ENCODE measurements at regions not wholly inside any gene's neighbourhood (a gene's known extent, or its start where the extent isn't known, plus 50 kb on each side); places are given as distances from the start of the nearest gene placed in this dataset.

- DNase-seq (ENCODE audit: low spot score) (no peak), ATAC-seq (ENCODE audit: low FRiP score) (no peak)
- TF ChIP-seq CTCF (IDR thresholded peaks at IDR 0.05), result no peak
Observed at GRCh38 chr18:42473611-42474010, 518.6 kb downstream of the PIK3C3 start.

GRCh38 chr18:42474577-42474976 lies 519.5 kb downstream of the PIK3C3 start:
- no peak for TF ChIP-seq CTCF (IDR thresholded peaks at IDR 0.05)
- ATAC-seq (ENCODE audit: low FRiP score) (no peak), DNase-seq (ENCODE audit: low spot score) (no peak)

DNA sequence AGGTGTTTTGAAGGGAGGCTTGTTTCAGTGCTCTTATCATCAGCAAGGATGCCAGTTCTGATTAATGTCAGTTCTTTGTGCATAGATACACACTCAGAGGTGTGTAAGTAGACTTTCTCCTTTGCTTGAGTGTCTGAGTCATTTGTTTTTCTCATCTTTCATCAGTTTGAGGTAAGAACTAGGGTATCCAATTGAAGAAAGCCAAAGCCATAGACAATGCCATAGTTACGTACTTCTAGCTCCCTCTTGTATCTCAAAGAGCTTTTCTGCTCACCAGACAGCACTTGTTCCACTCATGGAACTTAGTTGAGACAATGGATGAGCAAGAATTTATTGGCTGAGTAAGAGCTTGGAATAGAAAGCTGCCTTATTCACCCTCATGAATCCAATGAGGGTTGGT lies 520.1 kb downstream of the PIK3C3 start:
- TF ChIP-seq CTCF (IDR thresholded peaks at IDR 0.05), result no peak
- ATAC-seq (ENCODE audit: low FRiP score), result no peak
- no peak for DNase-seq (ENCODE audit: low spot score)

DNA sequence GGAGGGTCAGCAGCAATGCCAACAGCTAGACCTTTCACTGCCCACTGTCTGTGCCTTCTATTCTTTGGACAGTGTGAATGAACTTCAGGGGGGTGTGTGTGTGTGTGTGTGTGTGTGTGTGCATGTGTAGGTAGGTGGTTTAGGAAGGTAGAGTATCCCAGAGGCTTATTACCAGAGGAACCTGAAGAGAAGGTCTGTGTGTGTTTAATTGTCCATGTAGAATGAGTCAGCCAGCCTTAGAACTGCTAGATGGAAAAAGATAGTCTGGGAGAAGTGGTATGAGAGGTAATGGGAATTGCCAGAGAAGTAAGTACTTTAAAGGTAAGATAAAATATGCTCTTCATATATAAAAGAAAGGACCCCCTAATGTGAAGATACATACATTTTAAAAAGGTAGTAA lies 522.2 kb downstream of the PIK3C3 start:
- TF ChIP-seq CTCF (IDR thresholded peaks at IDR 0.05), result no peak
- ATAC-seq (ENCODE audit: low FRiP score) (no peak), DNase-seq (ENCODE audit: low spot score) (no peak)

- no peak for TF ChIP-seq CTCF (IDR thresholded peaks at IDR 0.05)
- no peak for ATAC-seq (ENCODE audit: low FRiP score)
Observed at GRCh38 chr18:42480441-42480840, 525.4 kb downstream of the PIK3C3 start.

GRCh38 chr18:42484648-42485047 lies 529.6 kb downstream of the PIK3C3 start:
- no peak for TF ChIP-seq CTCF (IDR thresholded peaks at IDR 0.05)
- ATAC-seq (ENCODE audit: low FRiP score), result no peak
- DNase-seq (ENCODE audit: low spot score), result no peak

More at GRCh38 chr18:42480441-42480840, 525.4 kb downstream of the PIK3C3 start:
- no peak for DNase-seq (ENCODE audit: low spot score)

DNA sequence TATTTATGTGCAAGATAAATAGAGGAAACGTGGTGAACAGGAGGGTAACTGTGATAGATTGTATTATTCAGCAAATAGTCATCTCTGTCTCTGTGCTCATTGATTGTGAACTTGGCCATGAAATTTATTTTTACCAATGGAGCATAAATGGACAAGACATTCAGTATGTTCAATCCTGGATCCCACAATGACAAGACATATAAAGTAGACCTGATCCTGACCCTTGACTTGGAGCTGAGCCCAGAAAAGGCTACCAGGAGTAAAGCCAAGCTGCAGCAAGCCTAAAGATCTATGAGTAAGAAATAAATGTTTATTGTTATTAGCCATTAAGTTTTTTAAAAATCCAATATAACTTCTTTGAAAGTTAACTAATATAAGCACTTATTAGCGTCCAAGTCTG lies 531.2 kb downstream of the PIK3C3 start:
- no peak for ATAC-seq (ENCODE audit: low FRiP score)
- DNase-seq (ENCODE audit: low spot score), result no peak

More for the DNA sequence above, 531.2 kb downstream of the PIK3C3 start:
- TF ChIP-seq CTCF (IDR thresholded peaks at IDR 0.05), result no peak

Data from omental fat pad (tissue), 3 donors.